ACHN (cell line): ENCODE measurements at regions not wholly inside any gene's neighbourhood (a gene's known extent, or its start where the extent isn't known, plus 50 kb on each side); places are given as distances from the start of the nearest gene placed in this dataset.
"Not testable (repeated sequence)": the region's sequence is repeated elsewhere in the genome, so short reads cannot be mapped to it uniquely, and the experiment has no call there.

Experiments
- DNase-seq: peaks from one replicate; pipeline ENCODE4 v3.0.0-alpha.2; 2015
- in situ Hi-C: cut with HindIII; loops from 2 replicates; pipeline ENCODE4 v1.10.0; 2017; ENCODE audit warnings: low sequenced_read_pairs, low pct_ligation_motif_present, low pct_unique_long_range_greater_than_20kb

- in situ Hi-C loops, result no loop called here
- DNase-seq, result no peak
Observed at GRCh38 chrX:121570072-121570841, 522.8 kb downstream of the GLUD2 start.

- in situ Hi-C loops, result no loop called here
- DNase-seq, result no peak
Observed at GRCh38 chrX:121571333-121571732, 523.9 kb downstream of the GLUD2 start.

GRCh38 chrX:121574384-121574783 lies 527.0 kb downstream of the GLUD2 start:
- DNase-seq, in situ Hi-C loops: not testable (repeated sequence)

GRCh38 chrX:121579016-121579760 lies 531.8 kb downstream of the GLUD2 start:
- DNase-seq, result peak; percentile 21
- in situ Hi-C loops, result no loop called here

GRCh38 chrX:121581885-121582284 lies 534.5 kb downstream of the GLUD2 start:
- in situ Hi-C loops, result no loop called here
- DNase-seq, result peak; percentile 0

- DNase-seq, result no peak
- in situ Hi-C loops, result no loop called here
Observed at GRCh38 chrX:121585626-121586025, 538.2 kb downstream of the GLUD2 start.

GRCh38 chrX:121592884-121593283 lies 545.5 kb downstream of the GLUD2 start:
- no peak for DNase-seq
- in situ Hi-C loops, result no loop called here

- in situ Hi-C loops, result no loop called here
- no peak for DNase-seq
Observed at GRCh38 chrX:121598356-121598755, 550.9 kb downstream of the GLUD2 start.

- DNase-seq, result no peak
- in situ Hi-C loops, result no loop called here
Observed at GRCh38 chrX:121635141-121635540, 587.7 kb downstream of the GLUD2 start.

- DNase-seq, result no peak
- in situ Hi-C loops, result no loop called here
Observed at GRCh38 chrX:121639781-121640180, 592.4 kb downstream of the GLUD2 start.

GRCh38 chrX:121641560-121641959 lies 594.1 kb downstream of the GLUD2 start:
- in situ Hi-C loops, result no loop called here
- DNase-seq, result peak; percentile 11

- in situ Hi-C loops, result no loop called here
- peak; percentile 0 for DNase-seq
Observed at GRCh38 chrX:121642415-121642814, 595.0 kb downstream of the GLUD2 start.

GRCh38 chrX:121649417-121649816 lies 602.0 kb downstream of the GLUD2 start:
- in situ Hi-C loops, result no loop called here

GRCh38 chrX:121655276-121655675 lies 607.9 kb downstream of the GLUD2 start:
- in situ Hi-C loops, result no loop called here
- DNase-seq, result no peak

More at GRCh38 chrX:121649417-121649816, 602.0 kb downstream of the GLUD2 start:
- no peak for DNase-seq

GRCh38 chrX:121666171-121666570 lies 618.8 kb downstream of the GLUD2 start:
- no peak for DNase-seq
- in situ Hi-C loops, result no loop called here

GRCh38 chrX:121671649-121672048 lies 624.2 kb downstream of the GLUD2 start:
- in situ Hi-C loops, result no loop called here
- DNase-seq, result no peak

- DNase-seq, in situ Hi-C loops: not testable (repeated sequence)
Observed at GRCh38 chrX:121709236-121709635, 661.8 kb downstream of the GLUD2 start.

- no peak for DNase-seq
- in situ Hi-C loops, result no loop called here
Observed at GRCh38 chrX:121733514-121733913, 686.1 kb downstream of the GLUD2 start.

GRCh38 chrX:121746105-121746504 lies 698.7 kb downstream of the GLUD2 start:
- in situ Hi-C loops, result no loop called here
- no peak for DNase-seq

- in situ Hi-C loops, DNase-seq: not testable (repeated sequence)
Observed at GRCh38 chrX:121753602-121754001, 706.2 kb downstream of the GLUD2 start.
